ENCODE measurements at regions not wholly inside any gene's neighbourhood (a gene's known extent, or its start where the extent isn't known, plus 50 kb on each side); places are given as distances from the start of the nearest gene placed in this dataset.

DNA sequence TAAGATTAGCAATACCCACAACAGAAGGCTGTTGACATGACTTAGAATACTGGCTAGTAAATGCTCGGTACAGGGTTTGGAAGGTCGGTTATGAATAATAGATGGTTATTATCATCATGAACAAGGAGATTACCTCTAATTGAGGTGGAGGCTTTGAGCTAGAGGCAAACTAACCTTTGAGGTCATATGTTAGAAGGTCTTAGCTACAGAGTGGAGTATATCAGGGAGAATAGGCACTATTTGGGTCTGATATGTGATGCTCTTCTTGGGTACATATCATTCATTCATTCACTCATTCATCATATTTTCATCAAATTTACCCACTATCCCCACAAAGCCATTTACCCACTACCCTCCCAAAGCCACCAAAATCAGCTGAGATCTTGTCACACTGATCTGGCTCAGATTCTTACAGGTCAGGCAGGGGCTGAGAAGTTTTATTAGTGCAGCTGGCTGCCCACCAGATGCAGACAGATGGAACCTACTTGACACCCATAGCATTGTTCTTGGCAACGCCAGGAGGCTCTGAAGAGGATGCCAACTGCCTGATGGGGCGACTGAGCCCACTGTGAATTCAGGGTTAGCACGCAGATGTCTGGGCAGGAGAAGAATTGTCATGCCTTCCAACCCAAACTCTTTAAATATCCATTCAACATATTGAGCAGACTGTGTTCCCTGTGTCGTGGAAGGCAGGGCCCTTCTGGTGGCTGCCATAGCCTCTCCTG lies 90.2 kb upstream of the SH3PXD2B start:
- no peak for TF ChIP-seq POLR2AphosphoS5 (IDR thresholded peaks at IDR 0.05; ENCODE audit: low read length)
- TF ChIP-seq TCF12 (IDR thresholded peaks at IDR 0.05; ENCODE audit: low read depth, low read length) = no peak
- TF ChIP-seq CREM (IDR thresholded peaks at IDR 0.05; ENCODE audit: low read depth) = no peak
- no peak for TF ChIP-seq NFYB (IDR thresholded peaks at IDR 0.05; ENCODE audit: insufficient read depth, low read depth, low read length)
- TF ChIP-seq CTCF (IDR thresholded peaks at IDR 0.05 in 2 of 3, conservative IDR thresholded peaks at IDR 0.05 in 1 of 3; ENCODE audit: control insufficient read depth in 2 of 3, extremely low read depth in 1 of 3, insufficient read depth in 1 of 3, low read depth in 3 of 3, low read length in 3 of 3) = no peak
- TF ChIP-seq YY1 (IDR thresholded peaks at IDR 0.05; ENCODE audit: low read depth, low read length) = no peak
- TF ChIP-seq SIN3A (IDR thresholded peaks at IDR 0.05; ENCODE audit: low read depth, low read length) = no peak
- TF ChIP-seq RAD21 (IDR thresholded peaks at IDR 0.05; ENCODE audit: insufficient read depth, low read depth, low read length) = no peak
- no peak for TF ChIP-seq HDAC2 (IDR thresholded peaks at IDR 0.05)
- no peak for TF ChIP-seq POLR2A (IDR thresholded peaks at IDR 0.05; ENCODE audit: low read depth, low read length)
- TF ChIP-seq CBX3 (IDR thresholded peaks at IDR 0.05; ENCODE audit: borderline replicate concordance, low read depth) = no peak

Data from GM12878 (cell line).